K562 (cell line): ENCODE measurements at regions not wholly inside any gene's neighbourhood (a gene's known extent, or its start where the extent isn't known, plus 50 kb on each side); places are given as distances from the start of the nearest gene placed in this dataset.

Source experiments
- ATAC-seq: fragments of 200-7000 bp; cut with Tn5 transposase; 3 replicates; pipeline ENCODE4 v1.9.1; 2020; ENCODE audit warnings: moderate library complexity
- BruUV-seq: library from RNA; stranded (reverse); fragments of 400-500 nt; replicated peaks from 2 replicates; lab custom pipeline; 2021; lab: Mats Ljungman, UMichigan
- CTCF ChIA-PET: fragments of 300-600 bp; formaldehyde crosslinking; extraction: SDS; loops from one replicate; lab custom pipeline; 2021; ENCODE audit warnings: low intra/inter-chr PET ratio; lab: Yijun Ruan, JAX
- POLR2A ChIA-PET: fragments of 300-600, 350-650 bp; sonication (Branson Sonifier 250); formaldehyde crosslinking; extraction: SDS; loops from one replicate; lab custom pipeline; 2021; ENCODE audit warnings: antibody characterized with exemption, inconsistent platforms; lab: Yijun Ruan, JAX
- DNase-seq, 4 experiments: peaks; one replicate each; pipeline versions ENCODE4 v3.0.0 to v3.0.0-alpha.2; 2011 to 2018; ENCODE audit warnings: low spot score in 3 of 4, mixed read lengths in 3 of 4; ENCODE audit errors: extremely low read depth in 1 of 4
- FAIRE-seq: peaks from 2 replicates; lab custom pipeline; 2011; peaks lifted over from hg19 to GRCh38; lab: Jason Lieb, UNC
- H2AFZ ChIP-seq: 2 replicates; pipeline ENCODE4 v1.6.0; 2011; ENCODE audit warnings: low read depth, low read length, control low read depth, inconsistent platforms
- H3K27ac ChIP-seq: fragments of 200-600 bp; 3 replicates; pipeline ENCODE4 v1.8.0; 2011; ENCODE audit warnings: low read depth, mild to moderate bottlenecking, control low read depth, inconsistent platforms, low read length, moderate library complexity, mixed read lengths; ENCODE audit errors: extremely low read depth
- H3K27me3 ChIP-seq, 2 experiments: fragments of 300-600 bp in 1 of 2; 2 replicates in 1 of 2; 3 replicates in 1 of 2; pipeline versions ENCODE4 v1.6.0 to v1.8.0; 2011; ENCODE audit warnings: inconsistent platforms in 2 of 2, low read length in 2 of 2, mild to moderate bottlenecking in 1 of 2, mixed read lengths in 1 of 2, moderate library complexity in 1 of 2; ENCODE audit not compliant: control insufficient read depth in 2 of 2, insufficient read depth in 2 of 2
- H3K36me3 ChIP-seq: fragments of 300-600 bp; 3 replicates; pipeline ENCODE4 v1.8.0; 2011; ENCODE audit warnings: mild to moderate bottlenecking, low read length, inconsistent platforms; ENCODE audit not compliant: control insufficient read depth, insufficient read depth
- H3K4me1 ChIP-seq, 2 experiments: fragments of 200-600 bp in 1 of 2; replicated peaks in 1 of 2; 2 replicates in 1 of 2; 3 replicates in 1 of 2; pipeline versions ENCODE4 v1.5.1 to v1.8.0; 2011; ENCODE audit warnings: inconsistent platforms in 2 of 2, low read length in 2 of 2, mild to moderate bottlenecking in 1 of 2, mixed read lengths in 1 of 2, moderate library complexity in 1 of 2; ENCODE audit not compliant: control insufficient read depth in 2 of 2, insufficient read depth in 2 of 2
- H3K4me2 ChIP-seq: 2 replicates; pipeline ENCODE4 v1.6.1; 2011; ENCODE audit warnings: low read length, control low read depth, inconsistent platforms, mixed read lengths; ENCODE audit not compliant: insufficient read depth
- H3K4me3 ChIP-seq: fragments of 200-600 bp; sonication (generic), shearing (Covaris generic); 2 replicates; pipeline ENCODE4 v1.5.1; 2016; ENCODE audit warnings: control low read depth, inconsistent platforms
- H3K79me2 ChIP-seq: fragments of 200-600 bp; 3 replicates; pipeline ENCODE4 v1.8.0; 2011; ENCODE audit warnings: low read length, inconsistent platforms; ENCODE audit not compliant: control insufficient read depth, insufficient read depth
- H3K9ac ChIP-seq, 2 experiments: 2 replicates each; pipeline versions ENCODE4 v1.6.0 to v1.6.1; 2011; ENCODE audit warnings: low read depth in 2 of 2, low read length in 2 of 2, control low read depth in 1 of 2, inconsistent platforms in 1 of 2, mild to moderate bottlenecking in 1 of 2, mixed read lengths in 1 of 2; ENCODE audit not compliant: insufficient read depth in 1 of 2
- H3K9me1 ChIP-seq: one replicate; pipeline ENCODE4 v1.6.0; 2011; ENCODE audit warnings: inconsistent platforms, mild to moderate bottlenecking, low read length, moderate library complexity; ENCODE audit not compliant: control insufficient read depth, insufficient read depth
- H3K9me3 ChIP-seq: replicated peaks from 2 replicates; pipeline ENCODE4 v1.5.1; 2011; ENCODE audit warnings: low read depth, low read length, inconsistent platforms; ENCODE audit not compliant: control insufficient read depth, insufficient read depth
- H4K20me1 ChIP-seq: replicated peaks from 2 replicates; pipeline ENCODE4 v1.6.1; 2011; ENCODE audit warnings: low read length, inconsistent platforms, mixed read lengths; ENCODE audit not compliant: control insufficient read depth, insufficient read depth
- BCL6 ChIP-seq: fragments of 250-450 bp; sonication (Bioruptor Pico); IDR thresholded peaks from 2 replicates; pipeline ENCODE4 v1.4.0; 2020
- ERF ChIP-seq: fragments of 450-650 bp; formaldehyde crosslinking; IDR thresholded peaks from 2 replicates; pipeline ENCODE4 v1.4.0; 2020; ENCODE audit warnings: mild to moderate bottlenecking, mixed read lengths
- HCFC1 ChIP-seq: IDR thresholded peaks from 2 replicates; pipeline ENCODE4 v1.6.1; 2012; ENCODE audit warnings: low read depth, low read length, improper control_type of control experiment
- MYBL2 ChIP-seq, 2 experiments: fragments of 450-650 bp in 1 of 2; sonication (generic) in 1 of 2; formaldehyde crosslinking in 1 of 2; IDR thresholded peaks; 2 replicates each; pipeline versions ENCODE4 v1.6.1 to v1.8.1; 2017 to 2022; ENCODE audit warnings: borderline replicate concordance in 1 of 2, inconsistent platforms in 1 of 2, low read depth in 1 of 2, mild to moderate bottlenecking in 1 of 2, missing genetic modification reagents in 1 of 2, moderate library complexity in 1 of 2
- PRDM10 ChIP-seq: fragments of 450-650 bp; IDR thresholded peaks from 2 replicates; pipeline ENCODE4 v1.6.1; 2018; ENCODE audit not compliant: partially characterized antibody
- SUPT5H ChIP-seq: fragments of 450-650 bp; IDR thresholded peaks from 2 replicates; pipeline ENCODE4 v1.6.1; 2016
- ZNF431 ChIP-seq: sonication (generic); formaldehyde crosslinking; IDR thresholded peaks from 2 replicates; pipeline ENCODE4 v1.8.0; 2022; ENCODE audit warnings: mild to moderate bottlenecking, missing genetic modification reagents
- ZNF79 ChIP-seq: fragments of 250-450 bp; sonication (Bioruptor Pico); IDR thresholded peaks from 2 replicates; pipeline ENCODE4 v1.4.0; 2020; ENCODE audit warnings: low read depth, mild to moderate bottlenecking, moderate library complexity
- ZSCAN32 ChIP-seq: fragments of 450-650 bp; formaldehyde crosslinking; IDR thresholded peaks from 2 replicates; pipeline ENCODE4 v1.4.0; 2020; ENCODE audit warnings: mild to moderate bottlenecking, moderate library complexity
- WGBS: fragments of 100-300 bp; shearing (Covaris generic); methylation state at CpG from one replicate; pipeline ENCODE4 v1.1.6; 2016; ENCODE audit warnings: low coverage, mixed read lengths; ENCODE audit not compliant: insufficient coverage; ENCODE audit errors: missing lambda C conversion rate; 5-methylcytosine and 5-hydroxymethylcytosine counted together
- in situ Hi-C: fragments of 300-500 bp; cut with MboI; formaldehyde crosslinking; loops from 4 replicates; pipeline ENCODE4 v1.15.0; 2018; ENCODE audit warnings: inconsistent platforms, mixed read lengths
- intact Hi-C: fragments of 100-400 bp; cut with micrococcal nuclease; formaldehyde crosslinking; loops from 2 replicates; pipeline ENCODE4 v1.14.2; 2022

GRCh38 chr4:189162073-189162789, 778.4 kb upstream of the FRG1 start:
- BruUV-seq: no TSS peak
- no peak overlapping the region for H3K27ac ChIP-seq
- no peak for DNase-seq
- H2AFZ ChIP-seq: no peak overlapping the region
- no peak overlapping the region for H3K9ac ChIP-seq
- TF ChIP-seq ERF (no peak), ZNF79 (CRISPR knock-in tag) (no peak), SUPT5H (no peak), ZSCAN32 (no peak), BCL6 (CRISPR knock-in tag) (no peak), HCFC1 (no peak)
- H3K4me3 ChIP-seq: no peak overlapping the region
- no peaks in the 10 kb centered on the region for H4K20me1 ChIP-seq
- in situ Hi-C loops: no loop called here
- no peak for FAIRE-seq
- no peaks in the 10 kb centered on the region for H3K79me2 ChIP-seq
- 0% methylated on average over 6 of the region's 7 CpGs for WGBS
- H3K27me3 ChIP-seq: no peaks in the 10 kb centered on the region
- H3K4me2 ChIP-seq: no peak overlapping the region
- H3K36me3 ChIP-seq: no peaks in the 10 kb centered on the region
- intact Hi-C loops: no loop called here
- H3K9me1 ChIP-seq: no peaks in the 10 kb centered on the region
- H3K9me3 ChIP-seq: no peaks in the 10 kb centered on the region
- no peaks in the 10 kb centered on the region for H3K4me1 ChIP-seq
- POLR2A ChIA-PET: no interaction called here
- no peak for ATAC-seq
- CTCF ChIA-PET: no interaction called here

- Histone ChIP-seq H3K36me3 (no peaks in the 10 kb centered on the region), H3K27ac (no peak overlapping the region), H3K27me3 (no peaks in the 10 kb centered on the region), H4K20me1 (no peaks in the 10 kb centered on the region), H3K4me1 (no peaks in the 10 kb centered on the region), H3K9me1 (no peaks in the 10 kb centered on the region), H3K4me2 (no peak overlapping the region), H3K4me3 (no peak overlapping the region), H3K9ac (no peak overlapping the region), H3K79me2 (no peaks in the 10 kb centered on the region), H3K9me3 (no peaks in the 10 kb centered on the region), H2AFZ (no peak overlapping the region)
- ChIA-PET CTCF (no interaction called here), POLR2A (no interaction called here)
- ATAC-seq: no peak
- FAIRE-seq: no peak
- in situ Hi-C loops (no loop called here), intact Hi-C loops (no loop called here)
- no peak for DNase-seq
- no TSS peak for BruUV-seq
- TF ChIP-seq PRDM10 (no peak), ZNF431 (no peak), MYBL2 (IDR thresholded peaks at IDR 0.05; ENCODE audit: low read depth) (no peak), MYBL2 (CRISPR knock-in tag; IDR thresholded peaks at IDR 0.05; ENCODE audit: borderline replicate concordance) (no peak)
Observed at GRCh38 chr4:189162888-189163287, 777.8 kb upstream of the FRG1 start.
